C1 segment of cervical spinal cord (tissue), 14 donors: ENCODE measurements at regions not wholly inside any gene's neighbourhood (a gene's known extent, or its start where the extent isn't known, plus 50 kb on each side); places are given as distances from the start of the nearest gene placed in this dataset.

Experiments used
- DNase-seq, 14 donors: peaks; one replicate each; lab custom pipeline; 2025; lab: John Stamatoyannopoulos, UW

GRCh38 chr13:107582171-107582570, 633.2 kb downstream of the LIG4 start:
- no peak for DNase-seq

- DNase-seq = no peak
These were observed 634.5 kb downstream of the LIG4 start for GRCh38 chr13:107580741-107581412.

- DNase-seq = no peak
These were observed 638.9 kb downstream of the LIG4 start for GRCh38 chr13:107576430-107576829.

GRCh38 chr13:107574517-107575210, 640.7 kb downstream of the LIG4 start:
- DNase-seq = no peak

GRCh38 chr13:107573184-107573583, 642.2 kb downstream of the LIG4 start:
- DNase-seq = no peak

GRCh38 chr13:107572156-107572555, 643.2 kb downstream of the LIG4 start:
- no peak for DNase-seq

- DNase-seq = no peak
These were observed 647.2 kb downstream of the LIG4 start for GRCh38 chr13:107568181-107568580.

- no peak for DNase-seq
These were observed 652.0 kb downstream of the LIG4 start for GRCh38 chr13:107563099-107563925.

- DNase-seq = no peak
These were observed 653.1 kb downstream of the LIG4 start for GRCh38 chr13:107562203-107562602.

- DNase-seq = no peak
These were observed 660.9 kb downstream of the LIG4 start for GRCh38 chr13:107554460-107554859.

GRCh38 chr13:107553838-107554237, 661.5 kb downstream of the LIG4 start:
- no peak for DNase-seq

- DNase-seq = no peak
These were observed 663.8 kb downstream of the LIG4 start for GRCh38 chr13:107551521-107551920.

GRCh38 chr13:107548338-107548737, 667.0 kb downstream of the LIG4 start:
- no peak for DNase-seq

GRCh38 chr13:107545946-107546502, 669.3 kb downstream of the LIG4 start:
- DNase-seq = no peak

GRCh38 chr13:107534548-107534947, 680.8 kb downstream of the LIG4 start:
- DNase-seq = no peak

GRCh38 chr13:107531816-107532215, 683.5 kb downstream of the LIG4 start:
- DNase-seq = no peak

- no peak for DNase-seq
These were observed 684.2 kb downstream of the LIG4 start for GRCh38 chr13:107531180-107531579.

- DNase-seq = no peak
These were observed 686.3 kb downstream of the LIG4 start for GRCh38 chr13:107529035-107529434.

- DNase-seq = no peak
These were observed 696.6 kb downstream of the LIG4 start for GRCh38 chr13:107518780-107519179.

GRCh38 chr13:107518292-107518691, 697.0 kb downstream of the LIG4 start:
- DNase-seq = no peak

- DNase-seq = no peak
These were observed 698.8 kb downstream of the LIG4 start for GRCh38 chr13:107516517-107516916.

- DNase-seq = no peak
These were observed 702.8 kb downstream of the LIG4 start for GRCh38 chr13:107512551-107512950.
